ENCODE measurements at regions not wholly inside any gene's neighbourhood (a gene's known extent, or its start where the extent isn't known, plus 50 kb on each side); places are given as distances from the start of the nearest gene placed in this dataset.

- TF ChIP-seq CEBPB (IDR thresholded peaks at IDR 0.05; ENCODE audit: low read depth, low read length) (no peak), RFX5 (IDR thresholded peaks at IDR 0.05; ENCODE audit: low read depth, low read length) (no peak), SMC3 (IDR thresholded peaks at IDR 0.05; ENCODE audit: low read depth, low read length) (no peak), MAZ (IDR thresholded peaks at IDR 0.05; ENCODE audit: borderline replicate concordance, low read depth, low read length) (no peak), RAD21 (IDR thresholded peaks at IDR 0.05; ENCODE audit: low read length) (no peak), RCOR1 (IDR thresholded peaks at IDR 0.05; ENCODE audit: insufficient replicate concordance, low read length) (no peak), MXI1 (IDR thresholded peaks at IDR 0.05; ENCODE audit: borderline replicate concordance, low read depth, low read length) (no peak), NFE2L2 (IDR thresholded peaks at IDR 0.05; ENCODE audit: low read depth, low read length) (no peak), POLR2A (IDR thresholded peaks at IDR 0.05; ENCODE audit: low read depth, low read length) (no peak), CHD1 (IDR thresholded peaks at IDR 0.05; ENCODE audit: low read depth, low read length) (no peak), CTCF (conservative IDR thresholded peaks at IDR 0.05; ENCODE audit: low read depth, low read length) (no peak), MAFK (IDR thresholded peaks at IDR 0.05; ENCODE audit: low read depth, low read length) (no peak)
- no TSS peak for BruUV-seq (replicated peaks)
- Histone ChIP-seq H3K18ac (ENCODE audit: low read depth, low read length) (no peak overlapping the region), H2BK15ac (ENCODE audit: low read depth, low read length) (no peak overlapping the region), H3K14ac (replicated peaks; ENCODE audit: low read depth, low read length) (no peak overlapping the region), H4K20me1 (ENCODE audit: insufficient read depth, low read length) (no peaks in the 10 kb centered on the region), H3K9me1 (ENCODE audit: insufficient read depth, low read length) (no peaks in the 10 kb centered on the region), H3K27ac (ENCODE audit: insufficient read depth, low read length) (no peak overlapping the region), H4K91ac (ENCODE audit: insufficient read depth, low read depth, low read length) (no peak overlapping the region), H3K9me3 (ENCODE audit: control insufficient read depth, insufficient read depth, low read length) (no peaks in the 10 kb centered on the region), H4K8ac (ENCODE audit: low read depth in 2 of 2, low read length in 2 of 2) (no peak overlapping the region), H2BK120ac (ENCODE audit: low read depth, low read length) (no peak overlapping the region), H4K5ac (ENCODE audit: low read depth, low read length) (no peak overlapping the region), H3K4ac (ENCODE audit: low read depth, low read length) (no peak overlapping the region), H2BK20ac (ENCODE audit: low read depth, low read length) (no peak overlapping the region), H3K79me1 (ENCODE audit: low read depth in 1 of 2, low read length in 2 of 2) (no peaks in the 10 kb centered on the region), H2AK5ac (ENCODE audit: low read depth, low read length) (no peak overlapping the region), H3K4me2 (ENCODE audit: low read depth, low read length) (no peak overlapping the region), H3K9ac (ENCODE audit: low read depth, low read length) (no peak overlapping the region), H3K56ac (ENCODE audit: extremely low read depth, insufficient read depth, low read length) (no peak overlapping the region), H3K27me3 (ENCODE audit: control insufficient read depth, insufficient read depth, low read length) (peaks cover 12% of the 10 kb centered on the region), H3K4me1 (ENCODE audit: control insufficient read depth, insufficient read depth, low read length) (no peaks in the 10 kb centered on the region), H3K23ac (ENCODE audit: low read depth, low read length) (no peak overlapping the region), H2BK5ac (ENCODE audit: low read depth, low read length, poor library complexity, severe bottlenecking) (no peak overlapping the region), H3K36me3 (ENCODE audit: control insufficient read depth, insufficient read depth, low read length) (no peaks in the 10 kb centered on the region), H3K4me3 (ENCODE audit: insufficient read depth, low read depth, low read length) (no peak overlapping the region), H2AK9ac (replicated peaks; ENCODE audit: low read depth, low read length, poor library complexity) (no peak overlapping the region), H2AFZ (replicated peaks; ENCODE audit: low read length, poor library complexity) (no peak overlapping the region)
- 53% methylated on average over 3 of the region's 11 CpGs; no CpG with 5 or more reads in 1 of the 2 experiments for WGBS, 2 experiments (ENCODE audit: extremely low coverage in 2 of 2, insufficient read length in 1 of 2)
- intact Hi-C loops (cut with micrococcal nuclease) (no loop called here), in situ Hi-C loops (cut with MboI; ENCODE audit: low sequenced_read_pairs) (no loop called here), dilution Hi-C loops (cut with HindIII; ENCODE audit: low sequenced_read_pairs, unreplicated experiment) (no loop called here)
- POLR2A ChIA-PET (ENCODE audit: unreplicated experiment): no interaction called here
- CTCF ChIA-PET: no interaction called here
- DNase-seq (no peak), ATAC-seq (ENCODE audit: low read depth) (no peak)
Measured at GRCh38 chr17:65365169-65365568, 196.3 kb downstream of the AXIN2 start.

All from IMR-90 (cell line).